Brain microvascular endothelial cell (primary cell): ENCODE measurements at regions not wholly inside any gene's neighbourhood (a gene's known extent, or its start where the extent isn't known, plus 50 kb on each side); places are given as distances from the start of the nearest gene placed in this dataset.

ENCODE experiments used
- DNase-seq: peaks from one replicate; pipeline ENCODE4 v3.0.0-alpha.2; 2020
- H3K27ac ChIP-seq: fragments of 250-450 bp; sonication (Bioruptor Pico); 2 replicates; pipeline ENCODE4 v1.5.1; 2020; ENCODE audit warnings: mild to moderate bottlenecking, moderate library complexity
- H3K27me3 ChIP-seq: fragments of 250-450 bp; sonication (Bioruptor Pico); replicated peaks from 2 replicates; pipeline ENCODE4 v1.5.1; 2020; ENCODE audit warnings: mild to moderate bottlenecking
- H3K36me3 ChIP-seq: fragments of 250-450 bp; sonication (Bioruptor Pico); replicated peaks from 2 replicates; pipeline ENCODE4 v1.5.1; 2020; ENCODE audit warnings: mild to moderate bottlenecking
- H3K4me3 ChIP-seq: 2 replicates; pipeline ENCODE4 v1.5.1; 2011; ENCODE audit warnings: low read depth, mild to moderate bottlenecking, control low read depth, low read length, moderate library complexity
- CTCF ChIP-seq: IDR thresholded peaks from 2 replicates; pipeline ENCODE4 v1.5.1; 2011; ENCODE audit warnings: low read depth, mild to moderate bottlenecking, moderate library complexity, low read length, control low read depth, inconsistent platforms; ENCODE audit errors: missing control alignments
- in situ Hi-C: cut with HindIII; loops from 2 replicates; pipeline ENCODE4 v1.10.0; 2017; ENCODE audit warnings: low sequenced_read_pairs, low pct_ligation_motif_present

GRCh38 chr16:50428742-50429141 lies 60.0 kb upstream of the BRD7 start:
- no peak for DNase-seq
- Histone ChIP-seq H3K27me3 (no peaks in the 10 kb centered on the region), H3K27ac (no peak overlapping the region), H3K36me3 (no peaks in the 10 kb centered on the region), H3K4me3 (no peak overlapping the region)
- no peak for TF ChIP-seq CTCF
- in situ Hi-C loops, result no loop called here

DNA sequence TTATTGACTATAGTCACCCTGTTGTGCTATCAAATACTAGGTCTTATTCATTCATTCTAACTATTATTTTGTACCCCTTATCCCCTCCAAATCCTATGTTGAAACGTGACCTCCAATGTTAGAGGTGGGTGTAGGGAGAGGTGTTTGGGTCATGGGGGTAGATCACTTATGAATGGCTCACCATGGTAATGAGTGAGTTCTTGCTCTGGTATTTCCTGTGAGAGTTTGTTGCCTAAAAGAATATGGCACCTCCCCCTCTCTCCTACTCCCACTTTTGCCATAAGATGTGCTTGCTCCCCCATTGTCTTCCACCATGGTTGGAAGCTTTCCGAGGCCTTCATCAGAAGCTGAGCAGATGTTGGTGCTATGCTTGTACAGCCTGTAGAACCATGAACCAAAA lies 59.3 kb upstream of the BRD7 start:
- no peak for TF ChIP-seq CTCF
- Histone ChIP-seq H3K27me3 (no peaks in the 10 kb centered on the region), H3K27ac (no peak overlapping the region), H3K4me3 (no peak overlapping the region), H3K36me3 (no peaks in the 10 kb centered on the region)
- in situ Hi-C loops, result no loop called here
- DNase-seq, result no peak

DNA sequence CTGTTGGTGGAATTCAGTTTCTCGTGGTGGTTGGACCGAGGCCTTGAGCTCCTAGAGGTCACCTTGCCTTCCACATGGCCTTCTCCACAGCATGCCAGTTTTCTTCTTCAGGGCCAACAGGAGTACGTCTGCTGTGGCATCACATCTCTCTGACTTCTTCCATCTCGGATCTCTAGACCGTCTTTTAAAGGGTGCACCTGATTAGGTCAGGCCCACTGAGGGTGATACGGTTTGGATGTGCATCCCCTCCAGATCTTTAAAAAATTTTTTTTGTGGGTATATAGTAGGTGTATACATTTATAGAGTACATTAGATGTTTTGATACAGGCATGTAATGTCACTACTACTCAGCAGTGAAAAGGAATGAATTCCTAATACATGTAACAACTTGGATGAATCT lies 58.3 kb upstream of the BRD7 start:
- no peaks in the 10 kb centered on the region for H3K27me3 ChIP-seq
- H3K4me3 ChIP-seq, result no peak overlapping the region
- H3K27ac ChIP-seq, result no peak overlapping the region
- H3K36me3 ChIP-seq, result no peaks in the 10 kb centered on the region
- no peak for TF ChIP-seq CTCF
- DNase-seq, result no peak
- in situ Hi-C loops, result no loop called here

- no peak for TF ChIP-seq CTCF
- Histone ChIP-seq H3K27ac (no peak overlapping the region), H3K27me3 (no peaks in the 10 kb centered on the region), H3K4me3 (no peak overlapping the region), H3K36me3 (no peaks in the 10 kb centered on the region)
- in situ Hi-C loops, result no loop called here
- no peak for DNase-seq
These were observed 56.9 kb upstream of the BRD7 start for GRCh38 chr16:50425648-50426047.

DNA sequence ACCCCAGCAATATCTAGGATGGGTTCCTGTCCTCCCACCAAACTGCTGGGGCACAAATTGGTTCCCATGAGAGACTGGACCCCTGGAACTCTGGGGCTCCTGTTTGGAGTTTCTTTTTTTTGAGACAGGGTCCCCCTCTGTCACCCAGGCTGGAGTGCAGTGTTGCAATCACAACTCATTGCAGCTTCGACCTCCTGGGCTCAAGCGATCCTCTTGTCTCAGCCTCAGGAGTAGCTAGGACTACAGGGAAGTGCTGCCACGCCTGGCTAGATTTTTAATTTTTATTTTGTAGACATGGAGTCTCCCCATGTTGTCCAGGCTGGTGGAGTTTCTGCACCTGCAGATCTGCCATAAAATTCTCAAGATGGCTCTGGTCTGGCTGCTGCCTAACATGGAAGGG lies 56.3 kb upstream of the BRD7 start:
- Histone ChIP-seq H3K36me3 (no peaks in the 10 kb centered on the region), H3K27me3 (no peaks in the 10 kb centered on the region), H3K27ac (no peak overlapping the region), H3K4me3 (no peak overlapping the region)
- DNase-seq, result no peak
- TF ChIP-seq CTCF, result no peak
- in situ Hi-C loops, result no loop called here

GRCh38 chr16:50422926-50423325 lies 54.1 kb upstream of the BRD7 start:
- DNase-seq, result no peak
- Histone ChIP-seq H3K4me3 (no peak overlapping the region), H3K27me3 (no peaks in the 10 kb centered on the region), H3K36me3 (no peaks in the 10 kb centered on the region), H3K27ac (no peak overlapping the region)
- in situ Hi-C loops, result no loop called here
- TF ChIP-seq CTCF, result no peak
